ENCODE measurements at regions not wholly inside any gene's neighbourhood (a gene's known extent, or its start where the extent isn't known, plus 50 kb on each side); places are given as distances from the start of the nearest gene placed in this dataset.

- Histone ChIP-seq H3K27ac (ENCODE audit: low read depth, low read length) (no peak overlapping the region), H3K79me2 (ENCODE audit: insufficient read depth, low read length) (no peaks in the 10 kb centered on the region), H3K27me3 (ENCODE audit: insufficient read depth, low read length) (no peaks in the 10 kb centered on the region), H4K20me1 (ENCODE audit: insufficient read depth, low read length) (no peaks in the 10 kb centered on the region), H2AFZ (ENCODE audit: low read length) (no peak overlapping the region), H3K9me3 (ENCODE audit: low read depth, low read length) (no peaks in the 10 kb centered on the region), H3K4me1 (ENCODE audit: insufficient read depth, low read length) (peaks cover 15% of the 10 kb centered on the region), H3K4me2 (ENCODE audit: insufficient read depth, low read length) (no peak overlapping the region), H3K36me3 (ENCODE audit: insufficient read depth, low read length) (peaks cover 38% of the 10 kb centered on the region), H3K4me3 (ENCODE audit: insufficient read depth, low read length) (no peak overlapping the region)
- DNase-seq (ENCODE audit: insufficient read length, low spot score, missing footprints) = peak; percentile 25
- no peak for TF ChIP-seq CTCF (IDR thresholded peaks at IDR 0.05; ENCODE audit: extremely low read depth, low read depth, low read length)
Observed at GRCh38 chr1:206417774-206418614, 52.3 kb upstream of the IKBKE start.

- peak overlapping the region; percentile 31 for H3K27ac ChIP-seq (ENCODE audit: low read depth, low read length)
Observed at GRCh38 chr1:206419250-206419649, 51.0 kb upstream of the IKBKE start.

GRCh38 chr1:206419783-206420182 lies 50.5 kb upstream of the IKBKE start:
- Histone ChIP-seq H4K20me1 (ENCODE audit: insufficient read depth, low read length) (no peaks in the 10 kb centered on the region), H3K36me3 (ENCODE audit: insufficient read depth, low read length) (peaks cover 47% of the 10 kb centered on the region), H3K9me3 (ENCODE audit: low read depth, low read length) (no peaks in the 10 kb centered on the region), H3K4me2 (ENCODE audit: insufficient read depth, low read length) (peak overlapping the region; percentile 35), H3K79me2 (ENCODE audit: insufficient read depth, low read length) (no peaks in the 10 kb centered on the region), H3K4me3 (ENCODE audit: insufficient read depth, low read length) (no peak overlapping the region), H2AFZ (ENCODE audit: low read length) (no peak overlapping the region), H3K27ac (ENCODE audit: low read depth, low read length) (peak overlapping the region; percentile 49), H3K4me1 (ENCODE audit: insufficient read depth, low read length) (peaks cover 15% of the 10 kb centered on the region), H3K27me3 (ENCODE audit: insufficient read depth, low read length) (no peaks in the 10 kb centered on the region)
- TF ChIP-seq CTCF (IDR thresholded peaks at IDR 0.05; ENCODE audit: extremely low read depth, low read depth, low read length) = no peak
- peak; percentile 61 for DNase-seq (ENCODE audit: insufficient read length, low spot score, missing footprints)

More at GRCh38 chr1:206419250-206419649, 51.0 kb upstream of the IKBKE start:
- H3K4me3 ChIP-seq (ENCODE audit: insufficient read depth, low read length) = peak overlapping the region; percentile 11
- H4K20me1 ChIP-seq (ENCODE audit: insufficient read depth, low read length) = no peaks in the 10 kb centered on the region
- no peaks in the 10 kb centered on the region for H3K9me3 ChIP-seq (ENCODE audit: low read depth, low read length)
- H3K4me2 ChIP-seq (ENCODE audit: insufficient read depth, low read length) = peak overlapping the region; percentile 35
- no peak for TF ChIP-seq CTCF (IDR thresholded peaks at IDR 0.05; ENCODE audit: extremely low read depth, low read depth, low read length)
- H3K4me1 ChIP-seq (ENCODE audit: insufficient read depth, low read length) = peaks cover 15% of the 10 kb centered on the region
- H3K36me3 ChIP-seq (ENCODE audit: insufficient read depth, low read length) = peaks cover 47% of the 10 kb centered on the region
- no peak overlapping the region for H2AFZ ChIP-seq (ENCODE audit: low read length)
- no peaks in the 10 kb centered on the region for H3K79me2 ChIP-seq (ENCODE audit: insufficient read depth, low read length)
- DNase-seq (ENCODE audit: insufficient read length, low spot score, missing footprints) = no peak
- H3K27me3 ChIP-seq (ENCODE audit: insufficient read depth, low read length) = no peaks in the 10 kb centered on the region

GRCh38 chr1:206420471-206420870 lies 49.8 kb upstream of the IKBKE start:
- Histone ChIP-seq H3K4me1 (ENCODE audit: insufficient read depth, low read length) (peaks cover 15% of the 10 kb centered on the region), H3K4me3 (ENCODE audit: insufficient read depth, low read length) (no peak overlapping the region), H3K79me2 (ENCODE audit: insufficient read depth, low read length) (no peaks in the 10 kb centered on the region), H3K27me3 (ENCODE audit: insufficient read depth, low read length) (no peaks in the 10 kb centered on the region), H3K4me2 (ENCODE audit: insufficient read depth, low read length) (no peak overlapping the region), H2AFZ (ENCODE audit: low read length) (no peak overlapping the region), H3K9me3 (ENCODE audit: low read depth, low read length) (no peaks in the 10 kb centered on the region), H4K20me1 (ENCODE audit: insufficient read depth, low read length) (no peaks in the 10 kb centered on the region), H3K27ac (ENCODE audit: low read depth, low read length) (peak overlapping the region; percentile 49), H3K36me3 (ENCODE audit: insufficient read depth, low read length) (peaks cover 47% of the 10 kb centered on the region)
- DNase-seq (ENCODE audit: insufficient read length, low spot score, missing footprints) = no peak
- no peak for TF ChIP-seq CTCF (IDR thresholded peaks at IDR 0.05; ENCODE audit: extremely low read depth, low read depth, low read length)

All from osteoblast (primary cell).